ENCODE measurements at regions not wholly inside any gene's neighbourhood (a gene's known extent, or its start where the extent isn't known, plus 50 kb on each side); places are given as distances from the start of the nearest gene placed in this dataset.

- Histone ChIP-seq H3K4me1 (ENCODE audit: control insufficient read depth in 4 of 4, insufficient read depth in 4 of 4, low read length in 3 of 4) (no peaks in the 10 kb centered on the region), H3K9me3 (ENCODE audit: control insufficient read depth in 4 of 4, low read length in 3 of 4) (no peaks in the 10 kb centered on the region), H3K27me3 (ENCODE audit: control insufficient read depth in 4 of 4, insufficient read depth in 4 of 4, low read length in 3 of 4) (no peaks in the 10 kb centered on the region), H3K36me3 (ENCODE audit: control insufficient read depth in 4 of 4, insufficient read depth in 3 of 4, low read depth in 1 of 4, low read length in 3 of 4) (no peaks in the 10 kb centered on the region), H3K9ac (ENCODE audit: low read depth in 1 of 2, low read length in 2 of 2) (no peak overlapping the region), H3K4me3 (ENCODE audit: low read depth in 1 of 3, low read length in 3 of 3) (no peak overlapping the region), H3K27ac (ENCODE audit: low read depth in 1 of 2, low read length in 2 of 2) (no peak overlapping the region)
- TF ChIP-seq HNF4A (conservative IDR thresholded peaks at IDR 0.05), result no peak
- TF ChIP-seq RXRA (IDR thresholded peaks at IDR 0.05), result no peak
- no peak for TF ChIP-seq FOXA1 (IDR thresholded peaks at IDR 0.05)
- no peak for TF ChIP-seq GABPA (IDR thresholded peaks at IDR 0.05 in 1 of 2, conservative IDR thresholded peaks at IDR 0.05 in 1 of 2)
- no peak for TF ChIP-seq EGR1 (IDR thresholded peaks at IDR 0.05; ENCODE audit: low read depth in 2 of 2)
- TF ChIP-seq TAF1 (conservative IDR thresholded peaks at IDR 0.05), result no peak
- TF ChIP-seq, protein P1, sequence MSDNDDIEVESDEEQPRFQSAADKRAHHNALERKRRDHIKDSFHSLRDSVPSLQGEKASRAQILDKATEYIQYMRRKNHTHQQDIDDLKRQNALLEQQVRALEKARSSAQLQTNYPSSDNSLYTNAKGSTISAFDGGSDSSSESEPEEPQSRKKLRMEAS (IDR thresholded peaks at IDR 0.05), result no peak
- TF ChIP-seq NR2F2 (IDR thresholded peaks at IDR 0.05), result no peak
- TF ChIP-seq HNF4G (IDR thresholded peaks at IDR 0.05), result no peak
- no peak for TF ChIP-seq RAD21 (IDR thresholded peaks at IDR 0.05)
- TF ChIP-seq, protein P2, sequence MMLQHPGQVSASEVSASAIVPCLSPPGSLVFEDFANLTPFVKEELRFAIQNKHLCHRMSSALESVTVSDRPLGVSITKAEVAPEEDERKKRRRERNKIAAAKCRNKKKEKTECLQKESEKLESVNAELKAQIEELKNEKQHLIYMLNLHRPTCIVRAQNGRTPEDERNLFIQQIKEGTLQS (IDR thresholded peaks at IDR 0.05), result no peak
- TF ChIP-seq SP1 (IDR thresholded peaks at IDR 0.05), result no peak
- TF ChIP-seq YY1 (IDR thresholded peaks at IDR 0.05), result no peak
- TF ChIP-seq FOXA2 (IDR thresholded peaks at IDR 0.05), result no peak
- TF ChIP-seq, protein P3, sequence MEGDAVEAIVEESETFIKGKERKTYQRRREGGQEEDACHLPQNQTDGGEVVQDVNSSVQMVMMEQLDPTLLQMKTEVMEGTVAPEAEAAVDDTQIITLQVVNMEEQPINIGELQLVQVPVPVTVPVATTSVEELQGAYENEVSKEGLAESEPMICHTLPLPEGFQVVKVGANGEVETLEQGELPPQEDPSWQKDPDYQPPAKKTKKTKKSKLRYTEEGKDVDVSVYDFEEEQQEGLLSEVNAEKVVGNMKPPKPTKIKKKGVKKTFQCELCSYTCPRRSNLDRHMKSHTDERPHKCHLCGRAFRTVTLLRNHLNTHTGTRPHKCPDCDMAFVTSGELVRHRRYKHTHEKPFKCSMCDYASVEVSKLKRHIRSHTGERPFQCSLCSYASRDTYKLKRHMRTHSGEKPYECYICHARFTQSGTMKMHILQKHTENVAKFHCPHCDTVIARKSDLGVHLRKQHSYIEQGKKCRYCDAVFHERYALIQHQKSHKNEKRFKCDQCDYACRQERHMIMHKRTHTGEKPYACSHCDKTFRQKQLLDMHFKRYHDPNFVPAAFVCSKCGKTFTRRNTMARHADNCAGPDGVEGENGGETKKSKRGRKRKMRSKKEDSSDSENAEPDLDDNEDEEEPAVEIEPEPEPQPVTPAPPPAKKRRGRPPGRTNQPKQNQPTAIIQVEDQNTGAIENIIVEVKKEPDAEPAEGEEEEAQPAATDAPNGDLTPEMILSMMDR (IDR thresholded peaks at IDR 0.05; ENCODE audit: low read depth, low read length, missing input control), result no peak
- TF ChIP-seq, protein P4, sequence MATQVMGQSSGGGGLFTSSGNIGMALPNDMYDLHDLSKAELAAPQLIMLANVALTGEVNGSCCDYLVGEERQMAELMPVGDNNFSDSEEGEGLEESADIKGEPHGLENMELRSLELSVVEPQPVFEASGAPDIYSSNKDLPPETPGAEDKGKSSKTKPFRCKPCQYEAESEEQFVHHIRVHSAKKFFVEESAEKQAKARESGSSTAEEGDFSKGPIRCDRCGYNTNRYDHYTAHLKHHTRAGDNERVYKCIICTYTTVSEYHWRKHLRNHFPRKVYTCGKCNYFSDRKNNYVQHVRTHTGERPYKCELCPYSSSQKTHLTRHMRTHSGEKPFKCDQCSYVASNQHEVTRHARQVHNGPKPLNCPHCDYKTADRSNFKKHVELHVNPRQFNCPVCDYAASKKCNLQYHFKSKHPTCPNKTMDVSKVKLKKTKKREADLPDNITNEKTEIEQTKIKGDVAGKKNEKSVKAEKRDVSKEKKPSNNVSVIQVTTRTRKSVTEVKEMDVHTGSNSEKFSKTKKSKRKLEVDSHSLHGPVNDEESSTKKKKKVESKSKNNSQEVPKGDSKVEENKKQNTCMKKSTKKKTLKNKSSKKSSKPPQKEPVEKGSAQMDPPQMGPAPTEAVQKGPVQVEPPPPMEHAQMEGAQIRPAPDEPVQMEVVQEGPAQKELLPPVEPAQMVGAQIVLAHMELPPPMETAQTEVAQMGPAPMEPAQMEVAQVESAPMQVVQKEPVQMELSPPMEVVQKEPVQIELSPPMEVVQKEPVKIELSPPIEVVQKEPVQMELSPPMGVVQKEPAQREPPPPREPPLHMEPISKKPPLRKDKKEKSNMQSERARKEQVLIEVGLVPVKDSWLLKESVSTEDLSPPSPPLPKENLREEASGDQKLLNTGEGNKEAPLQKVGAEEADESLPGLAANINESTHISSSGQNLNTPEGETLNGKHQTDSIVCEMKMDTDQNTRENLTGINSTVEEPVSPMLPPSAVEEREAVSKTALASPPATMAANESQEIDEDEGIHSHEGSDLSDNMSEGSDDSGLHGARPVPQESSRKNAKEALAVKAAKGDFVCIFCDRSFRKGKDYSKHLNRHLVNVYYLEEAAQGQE (IDR thresholded peaks at IDR 0.05), result no peak
- TF ChIP-seq JUND (IDR thresholded peaks at IDR 0.05), result no peak
- TF ChIP-seq ZBTB33 (IDR thresholded peaks at IDR 0.05), result no peak
- DNase-seq (ENCODE audit: low spot score), result no peak
Observed at GRCh38 chr4:99708551-99708950, 50.9 kb upstream of the C4orf54 start.
